ENCODE measurements at regions not wholly inside any gene's neighbourhood (a gene's known extent, or its start where the extent isn't known, plus 50 kb on each side); places are given as distances from the start of the nearest gene placed in this dataset.

DNA sequence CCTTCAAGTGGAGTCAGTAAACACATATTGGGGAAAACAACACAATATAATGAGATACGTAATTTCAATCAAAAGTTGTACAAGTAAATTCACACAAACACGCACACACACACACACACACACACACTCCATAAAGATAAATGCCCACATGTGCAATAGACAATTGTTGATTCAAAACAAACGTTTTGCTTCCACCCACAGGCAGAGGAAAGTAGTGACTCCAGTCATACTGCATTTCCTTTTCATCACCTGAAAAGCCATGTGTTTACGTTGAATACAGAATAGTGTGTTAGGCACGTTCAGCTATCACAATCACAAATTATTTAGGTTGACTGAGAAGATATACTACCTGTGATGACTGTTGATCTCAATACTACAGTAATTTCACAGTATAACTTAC lies 443.8 kb upstream of the MANEA start:
- ATAC-seq (no peak), DNase-seq (ENCODE audit: low spot score) (no peak)
- intact Hi-C loops (cut with DNase I), result no loop called here

GRCh38 chr6:95135182-95135581 lies 442.2 kb upstream of the MANEA start:
- intact Hi-C loops (cut with DNase I), result no loop called here
- DNase-seq (ENCODE audit: low spot score), result no peak
- ATAC-seq, result no peak

- ATAC-seq (no peak), DNase-seq (ENCODE audit: low spot score) (no peak)
- intact Hi-C loops (cut with DNase I), result no loop called here
Observed at GRCh38 chr6:95142101-95142500, 435.2 kb upstream of the MANEA start.

- intact Hi-C loops (cut with DNase I), result no loop called here
- ATAC-seq (no peak), DNase-seq (ENCODE audit: low spot score) (no peak)
Observed at GRCh38 chr6:95142661-95143335, 434.5 kb upstream of the MANEA start.

DNA sequence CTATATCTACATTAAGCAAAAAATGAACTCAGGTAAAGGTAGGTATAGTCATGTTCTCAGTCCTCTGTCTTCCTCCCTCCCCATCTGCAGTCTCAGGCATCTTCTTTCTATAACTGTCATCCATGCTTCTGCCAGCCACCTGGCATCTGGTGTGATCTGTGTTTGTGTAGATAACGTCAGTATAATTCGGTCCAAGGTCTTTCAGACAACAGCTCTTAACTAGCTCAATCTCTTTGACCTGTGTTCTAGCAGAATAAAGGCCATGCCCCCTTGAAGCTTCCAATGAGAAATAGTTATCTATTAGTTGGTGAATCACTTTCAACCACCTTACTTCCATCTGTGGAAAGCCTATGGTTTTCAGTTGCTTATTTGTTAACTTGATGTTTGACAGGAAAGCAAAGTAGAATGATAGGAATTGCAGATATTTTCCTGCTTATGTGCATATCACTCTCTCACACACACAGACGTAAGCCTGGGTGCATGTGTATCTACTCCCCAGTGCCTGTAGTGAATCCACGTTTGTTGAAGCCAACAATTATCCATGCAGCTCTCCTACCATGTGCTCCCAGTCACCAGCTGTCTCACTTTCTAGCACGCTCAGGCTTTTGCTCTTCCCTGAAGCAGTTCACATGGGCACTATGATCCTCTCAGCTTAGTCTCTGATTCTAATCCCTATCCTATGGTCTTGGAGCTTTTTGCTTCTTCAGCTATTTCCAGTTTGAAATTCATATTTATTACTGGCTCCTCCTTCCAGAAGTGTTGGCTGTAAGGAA lies 433.7 kb upstream of the MANEA start:
- ATAC-seq (no peak), DNase-seq (ENCODE audit: low spot score) (no peak)
- intact Hi-C loops (cut with DNase I), result no loop called here

DNA sequence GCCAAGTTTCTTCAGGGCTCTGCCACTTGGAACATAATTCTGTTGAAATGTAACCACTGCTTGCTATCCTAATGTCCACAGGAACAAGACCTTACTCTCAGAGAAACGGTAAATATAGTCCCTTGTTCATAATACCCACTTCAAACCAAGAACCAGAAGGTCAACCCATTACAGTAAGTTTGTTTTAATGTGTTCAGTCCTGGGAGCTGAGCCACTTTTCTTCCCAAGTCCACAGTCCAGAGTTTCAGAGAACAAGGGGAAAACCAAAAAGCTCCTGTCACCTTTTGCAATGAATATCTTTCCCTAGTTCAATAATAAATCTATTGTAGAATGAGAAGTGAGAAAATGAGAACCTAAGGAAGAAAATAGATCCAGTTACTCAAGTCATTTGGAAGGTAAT lies 431.9 kb upstream of the MANEA start:
- no peak for DNase-seq (ENCODE audit: low spot score)
- intact Hi-C loops (cut with DNase I), result no loop called here
- ATAC-seq, result no peak

GRCh38 chr6:95159557-95159956 lies 417.8 kb upstream of the MANEA start:
- DNase-seq (ENCODE audit: low spot score) (no peak), ATAC-seq (no peak)
- intact Hi-C loops (cut with DNase I), result no loop called here

DNA sequence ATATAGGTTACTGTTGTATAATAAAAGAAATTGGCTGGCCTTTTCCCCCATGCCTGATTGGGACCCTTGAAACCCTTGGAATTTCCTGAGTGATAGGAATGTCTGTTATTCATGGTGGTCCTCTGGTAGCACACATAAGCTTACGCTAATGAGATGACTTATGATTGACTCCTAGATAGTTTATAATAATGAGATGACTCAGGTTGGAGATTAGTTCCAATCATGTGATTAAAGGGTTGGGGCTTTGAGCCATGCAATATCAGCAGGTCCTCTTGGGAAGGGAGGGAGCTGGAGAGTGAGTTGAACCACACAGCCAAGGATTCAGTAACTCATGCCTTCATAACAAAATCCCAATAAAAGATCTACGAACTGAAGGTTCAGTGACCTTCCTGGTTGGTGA lies 407.6 kb upstream of the MANEA start:
- no peak for ATAC-seq
- intact Hi-C loops (cut with DNase I), result no loop called here
- no peak for DNase-seq (ENCODE audit: low spot score)

DNA sequence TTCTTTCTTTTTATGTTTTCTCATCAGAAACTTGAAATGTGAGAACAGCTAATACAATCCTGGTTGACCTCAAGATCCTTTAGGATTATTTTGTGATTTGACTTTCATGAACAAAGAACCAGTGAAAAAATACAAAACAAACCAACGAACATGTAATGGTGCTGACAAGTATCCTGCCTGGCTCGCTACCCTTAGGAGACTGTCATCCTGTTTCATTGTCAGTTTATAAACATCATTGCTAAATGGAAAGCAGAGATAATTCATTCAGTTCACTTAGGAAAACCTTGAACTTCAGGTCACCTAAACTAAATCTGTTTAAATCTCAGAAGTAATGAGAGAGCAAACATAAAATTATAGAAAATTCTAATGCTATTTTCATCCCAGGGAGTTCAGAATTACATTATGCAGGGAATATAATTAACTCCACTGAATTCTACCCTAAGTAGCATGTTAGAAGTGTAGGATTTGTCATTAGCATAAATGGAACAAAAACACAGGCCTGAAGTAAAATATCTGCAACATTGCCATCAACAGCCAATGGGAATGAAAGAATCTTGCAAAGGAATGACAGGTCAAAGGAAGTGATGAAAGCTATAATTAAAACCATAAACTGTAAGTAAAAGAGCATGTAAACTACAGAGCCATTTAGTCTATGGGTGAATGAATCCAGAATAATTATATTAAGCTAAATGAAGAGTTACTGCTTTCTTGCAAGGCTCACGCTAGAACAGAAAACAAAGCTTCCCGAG lies 401.2 kb upstream of the MANEA start:
- DNase-seq (ENCODE audit: low spot score) (no peak), ATAC-seq (no peak)
- intact Hi-C loops (cut with DNase I), result no loop called here

- intact Hi-C loops (cut with DNase I), result no loop called here
Observed at GRCh38 chr6:95185874-95186273, 391.5 kb upstream of the MANEA start.

GRCh38 chr6:95186710-95187109 lies 390.6 kb upstream of the MANEA start:
- DNase-seq (ENCODE audit: low spot score) (no peak), ATAC-seq (no peak)
- intact Hi-C loops (cut with DNase I), result no loop called here

More at GRCh38 chr6:95185874-95186273, 391.5 kb upstream of the MANEA start:
- ATAC-seq (no peak), DNase-seq (ENCODE audit: low spot score) (no peak)

DNA sequence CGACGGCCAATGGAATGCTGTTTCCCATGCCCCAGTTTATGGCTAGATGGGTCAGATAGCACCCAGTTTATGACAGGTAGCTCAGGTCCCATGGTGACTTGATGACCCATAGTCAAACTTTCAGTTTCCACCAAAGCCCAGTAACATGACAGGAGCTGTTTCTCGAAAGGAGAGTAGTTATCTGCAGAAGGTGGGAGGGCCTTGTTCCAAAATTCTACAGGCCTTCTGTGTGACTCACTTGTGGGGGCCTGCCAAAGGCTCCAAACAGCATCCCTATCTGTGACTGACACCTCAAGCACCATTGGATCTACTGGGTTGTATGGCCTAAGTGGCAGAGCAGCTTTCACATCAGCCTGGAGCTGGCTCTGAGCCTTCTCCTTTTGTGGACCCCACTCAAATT lies 379.7 kb upstream of the MANEA start:
- no peak for ATAC-seq
- no peak for DNase-seq (ENCODE audit: low spot score)
- intact Hi-C loops (cut with DNase I), result no loop called here

DNA sequence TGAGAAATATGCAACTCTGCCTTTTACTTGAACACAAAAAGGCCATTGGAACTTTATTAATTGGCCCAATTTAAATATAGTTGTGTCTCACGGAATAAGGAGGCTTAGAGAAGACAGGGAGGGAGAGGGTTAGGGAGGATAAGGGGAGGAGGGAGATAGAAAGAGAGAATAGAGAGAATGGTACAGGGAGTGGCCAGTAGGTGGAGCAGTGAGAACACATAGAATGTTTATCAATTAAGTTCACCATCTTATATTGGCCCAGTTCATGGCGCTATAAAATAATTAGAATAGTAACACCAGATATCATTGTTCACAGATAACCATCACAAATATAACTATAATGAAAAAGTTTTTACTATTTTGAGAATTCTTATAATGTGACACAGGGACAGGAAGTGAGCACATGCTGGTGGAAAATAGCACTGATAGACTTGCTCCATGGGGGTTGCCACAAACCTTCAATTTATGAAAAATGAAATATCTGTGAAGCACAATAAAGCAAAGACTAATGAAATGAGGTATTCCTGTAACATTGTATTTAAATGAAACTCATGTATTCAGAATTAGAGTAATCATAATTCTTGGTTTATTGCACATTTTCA lies 374.1 kb upstream of the MANEA start:
- ATAC-seq (no peak), DNase-seq (ENCODE audit: low spot score) (no peak)
- intact Hi-C loops (cut with DNase I), result no loop called here

GRCh38 chr6:95204178-95204577 lies 373.2 kb upstream of the MANEA start:
- intact Hi-C loops (cut with DNase I), result no loop called here
- DNase-seq (ENCODE audit: low spot score), result no peak
- ATAC-seq, result no peak

DNA sequence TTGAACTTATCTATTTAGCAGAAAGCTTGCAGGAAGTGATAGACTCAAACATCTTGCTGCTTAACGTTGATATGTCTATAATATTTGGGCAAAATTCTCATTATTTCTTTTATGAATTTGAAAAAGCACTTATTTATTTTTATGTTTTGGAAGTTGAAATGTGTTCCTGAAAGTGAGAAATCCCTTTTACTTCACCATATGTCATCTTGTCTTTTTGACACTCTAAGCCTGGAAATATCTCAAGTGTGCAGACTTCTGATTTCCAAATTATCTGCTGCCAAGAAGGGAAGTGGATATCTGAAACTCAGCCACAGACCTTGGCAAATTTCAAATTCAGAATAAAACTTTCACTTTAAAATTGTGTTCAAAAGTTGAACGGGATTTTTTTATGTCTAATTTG lies 368.7 kb upstream of the MANEA start:
- intact Hi-C loops (cut with DNase I), result no loop called here
- ATAC-seq (no peak), DNase-seq (ENCODE audit: low spot score) (no peak)

- no peak for DNase-seq (ENCODE audit: low spot score)
- intact Hi-C loops (cut with DNase I), result no loop called here
- no peak for ATAC-seq
Observed at GRCh38 chr6:95209074-95209473, 368.3 kb upstream of the MANEA start.

- DNase-seq (ENCODE audit: low spot score) (no peak), ATAC-seq (no peak)
- intact Hi-C loops (cut with DNase I), result no loop called here
Observed at GRCh38 chr6:95216555-95216954, 360.8 kb upstream of the MANEA start.

GRCh38 chr6:95227351-95227750 lies 350.0 kb upstream of the MANEA start:
- ATAC-seq (no peak), DNase-seq (ENCODE audit: low spot score) (no peak)
- intact Hi-C loops (cut with DNase I), result no loop called here

DNA sequence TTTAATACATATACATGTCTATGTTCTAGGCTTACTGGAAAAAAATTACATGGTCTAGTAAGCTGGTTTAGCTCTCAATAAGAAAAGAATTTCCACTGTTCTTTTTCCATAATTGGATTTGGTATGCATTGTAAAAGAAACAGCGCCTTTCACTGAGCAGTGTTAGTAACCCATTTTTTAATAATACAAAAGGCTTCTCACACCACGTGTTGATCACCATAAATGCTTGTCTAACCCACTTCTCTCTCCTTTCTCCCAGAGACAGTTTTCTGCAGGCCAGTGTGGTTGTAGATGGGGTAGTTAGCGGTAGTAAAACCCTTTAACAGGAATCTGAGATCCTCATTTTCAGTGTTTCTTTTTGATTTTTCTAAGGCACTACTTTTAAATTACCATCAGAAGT lies 348.7 kb upstream of the MANEA start:
- no peak for ATAC-seq
- DNase-seq (ENCODE audit: low spot score), result no peak
- intact Hi-C loops (cut with DNase I), result no loop called here

Data from sciatic nerve (tissue), 2 donors.